Transverse colon (tissue), 4 donors: ENCODE measurements at regions not wholly inside any gene's neighbourhood (a gene's known extent, or its start where the extent isn't known, plus 50 kb on each side); places are given as distances from the start of the nearest gene placed in this dataset.

Experiments
- DNase-seq: peaks from one replicate; pipeline ENCODE4 v3.0.0-alpha.2; 2019
- H3K27ac ChIP-seq, 4 donors: fragments of 200-600 bp; sonication (generic); 2 replicates each; pipeline ENCODE4 v1.5.1; 2016 to 2018; ENCODE audit warnings: inconsistent platforms in 4 of 4
- H3K27me3 ChIP-seq: fragments of 200-600 bp; sonication (generic); 2 replicates; pipeline ENCODE4 v1.5.1; 2017; ENCODE audit warnings: inconsistent platforms
- H3K36me3 ChIP-seq, 4 donors: fragments of 200-600 bp; sonication (generic); 2 replicates each; pipeline ENCODE4 v1.5.1; 2017 to 2019; ENCODE audit warnings: inconsistent platforms in 4 of 4
- H3K4me1 ChIP-seq, 4 donors: fragments of 200-600 bp; sonication (generic); 2 replicates each; pipeline ENCODE4 v1.5.1; 2017 to 2020; ENCODE audit warnings: inconsistent platforms in 4 of 4
- H3K4me3 ChIP-seq, 4 donors: fragments of 200-600 bp; sonication (generic); 1 replicate in 1 of 4; 2 replicates in 3 of 4; pipeline versions ENCODE4 v1.5.1 to v1.6.1; 2017 to 2019; ENCODE audit warnings: inconsistent platforms in 4 of 4
- H3K9me3 ChIP-seq, 2 donors: fragments of 200-600 bp; sonication (generic); 2 replicates each; pipeline ENCODE4 v1.5.1; 2017 to 2019; ENCODE audit warnings: inconsistent platforms in 2 of 2
- EP300 ChIP-seq: sonication (generic); formaldehyde crosslinking; IDR thresholded peaks from one replicate; pipeline ENCODE4 v1.6.1; 2017; ENCODE audit warnings: antibody characterized with exemption, low read depth
- POLR2A ChIP-seq: fragments of 450-650 bp; IDR thresholded peaks from one replicate; pipeline ENCODE4 v1.6.1; 2016; ENCODE audit warnings: antibody characterized with exemption, mild to moderate bottlenecking, moderate library complexity
- POLR2AphosphoS5 ChIP-seq, 3 donors: sonication (generic); formaldehyde crosslinking; IDR thresholded peaks; one replicate each; pipeline ENCODE4 v1.6.1; 2016; ENCODE audit warnings: antibody characterized with exemption in 3 of 3
- WGBS, 2 donors: methylation state at CpG; one replicate each; pipeline ENCODE4 v1.1.5; 2018; ENCODE audit warnings: low coverage in 1 of 2; 5-methylcytosine and 5-hydroxymethylcytosine counted together
- in situ Hi-C, 4 donors: fragments of 200-750 bp; cut with MboI; loops; one replicate each; pipeline versions ENCODE4 v1.15.0 to v1.15.1; 2017; ENCODE audit warnings: low sequenced_read_pairs in 3 of 4, low pct_ligation_motif_present in 1 of 4, low pct_unique_long_range_greater_than_20kb in 1 of 4
- intact Hi-C: fragments of 100-400 bp; cut with DNase I; formaldehyde crosslinking; loops from one replicate; pipeline ENCODE4 v1.15.1; 2023; ENCODE audit warnings: low total_unique reads
- TF ChIP-seq, protein P1 (sequence below), 5 experiments: fragments of 200-600 bp in 3 of 5; fragments of 450-650 bp in 2 of 5; sonication (generic) in 3 of 5; IDR thresholded peaks; 1 replicate in 2 of 5; 2 replicates in 3 of 5; pipeline ENCODE4 v1.5.1; 2016 to 2017; ENCODE audit warnings: antibody characterized with exemption in 5 of 5, inconsistent platforms in 3 of 5, mild to moderate bottlenecking in 2 of 5, moderate library complexity in 1 of 5

DNA sequence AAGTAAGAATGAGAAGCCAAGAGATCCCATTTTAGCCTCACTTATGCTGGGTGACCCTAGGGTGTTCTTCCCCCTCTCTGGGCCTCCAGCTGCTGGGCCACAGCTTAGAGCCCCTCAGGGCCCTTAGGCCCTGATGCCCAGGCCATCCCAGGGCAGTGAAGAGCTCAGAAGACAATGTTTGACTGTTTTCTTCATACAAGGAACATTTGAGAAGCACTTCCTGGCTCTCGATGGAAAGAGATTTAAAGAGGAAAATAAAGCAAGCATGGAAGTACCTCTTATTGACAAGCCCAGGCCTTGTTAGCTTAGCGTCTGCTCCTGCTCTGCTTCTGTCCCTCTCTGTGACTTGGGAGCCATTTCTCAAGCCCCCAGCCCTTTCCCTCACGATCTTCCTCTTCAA lies 165.9 kb upstream of the SMIM23 start:
- Histone ChIP-seq H3K36me3 (no peaks in the 10 kb centered on the region), H3K4me3 (no peak overlapping the region), H3K27ac (no peak overlapping the region), H3K4me1 (no peaks in the 10 kb centered on the region), H3K9me3 (no peaks in the 10 kb centered on the region), H3K27me3 (peaks cover 12% of the 10 kb centered on the region)
- intact Hi-C loops: loop anchor here (10.0 kb wide), 1 partner anchor 1015 kb away; no protein-coding TSS in a partner anchor
- in situ Hi-C loops: no loop called here
- no peak for DNase-seq
- TF ChIP-seq, protein P1, sequence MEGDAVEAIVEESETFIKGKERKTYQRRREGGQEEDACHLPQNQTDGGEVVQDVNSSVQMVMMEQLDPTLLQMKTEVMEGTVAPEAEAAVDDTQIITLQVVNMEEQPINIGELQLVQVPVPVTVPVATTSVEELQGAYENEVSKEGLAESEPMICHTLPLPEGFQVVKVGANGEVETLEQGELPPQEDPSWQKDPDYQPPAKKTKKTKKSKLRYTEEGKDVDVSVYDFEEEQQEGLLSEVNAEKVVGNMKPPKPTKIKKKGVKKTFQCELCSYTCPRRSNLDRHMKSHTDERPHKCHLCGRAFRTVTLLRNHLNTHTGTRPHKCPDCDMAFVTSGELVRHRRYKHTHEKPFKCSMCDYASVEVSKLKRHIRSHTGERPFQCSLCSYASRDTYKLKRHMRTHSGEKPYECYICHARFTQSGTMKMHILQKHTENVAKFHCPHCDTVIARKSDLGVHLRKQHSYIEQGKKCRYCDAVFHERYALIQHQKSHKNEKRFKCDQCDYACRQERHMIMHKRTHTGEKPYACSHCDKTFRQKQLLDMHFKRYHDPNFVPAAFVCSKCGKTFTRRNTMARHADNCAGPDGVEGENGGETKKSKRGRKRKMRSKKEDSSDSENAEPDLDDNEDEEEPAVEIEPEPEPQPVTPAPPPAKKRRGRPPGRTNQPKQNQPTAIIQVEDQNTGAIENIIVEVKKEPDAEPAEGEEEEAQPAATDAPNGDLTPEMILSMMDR (IDR thresholded peaks at IDR 0.05): no peak
- TF ChIP-seq EP300: no peak
- no peak for TF ChIP-seq POLR2AphosphoS5 (IDR thresholded peaks at IDR 0.05)
- TF ChIP-seq POLR2A: no peak
- WGBS, 2 donors: 83 to 90% methylated on average over 2 to 3 of the region's 3 CpGs

DNA sequence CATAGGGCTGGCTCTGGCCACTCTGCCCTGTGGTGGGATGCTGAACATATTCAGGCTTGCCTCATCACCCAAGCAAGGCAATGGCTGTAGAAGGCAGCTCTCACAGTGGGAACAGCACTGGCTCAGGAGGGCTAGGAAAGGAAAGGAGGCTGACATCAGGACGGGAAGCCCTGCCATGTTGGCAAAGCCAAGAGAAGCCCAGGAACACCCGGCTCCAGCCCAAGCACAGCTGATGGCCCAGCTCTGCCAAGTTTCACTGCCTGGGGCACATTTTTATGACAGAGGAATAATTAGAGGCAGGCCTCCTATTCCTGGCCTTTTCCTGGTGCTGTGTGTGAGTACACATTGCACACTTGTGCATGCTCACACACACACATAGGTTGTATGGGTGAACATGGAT lies 163.6 kb upstream of the SMIM23 start:
- TF ChIP-seq, protein P1 (IDR thresholded peaks at IDR 0.05): no peak
- TF ChIP-seq POLR2A (no peak), EP300 (no peak), POLR2AphosphoS5 (IDR thresholded peaks at IDR 0.05) (no peak)
- WGBS, 2 donors: 33% methylated on average over 2 of the region's 2 CpGs; no CpG with 5 or more reads in 1 of the 2 donors
- Histone ChIP-seq H3K9me3 (no peaks in the 10 kb centered on the region), H3K36me3 (no peaks in the 10 kb centered on the region), H3K27me3 (peaks cover 6% of the 10 kb centered on the region), H3K4me3 (no peak overlapping the region), H3K4me1 (no peaks in the 10 kb centered on the region), H3K27ac (no peak overlapping the region)
- intact Hi-C loops: no loop called here
- in situ Hi-C loops: no loop called here
- DNase-seq: no peak

DNA sequence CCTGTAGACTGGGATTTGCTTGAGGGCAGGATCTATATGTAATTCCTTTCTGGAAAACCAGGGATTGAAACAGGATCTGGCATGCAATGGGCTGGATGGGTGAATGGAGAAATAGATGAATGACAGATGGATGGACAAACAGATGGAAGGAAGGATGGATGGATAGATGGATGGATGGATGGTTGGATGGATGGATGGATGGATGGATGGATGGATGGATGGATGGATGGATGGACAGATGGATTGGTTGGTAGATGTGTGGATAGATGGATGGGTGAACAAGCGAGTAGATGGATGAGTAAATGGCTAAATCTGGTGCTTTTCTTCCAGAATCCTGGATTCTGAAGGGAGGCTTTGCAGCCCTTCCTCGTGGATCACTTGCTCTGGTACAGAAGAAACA lies 162.5 kb upstream of the SMIM23 start:
- in situ Hi-C loops: no loop called here
- TF ChIP-seq POLR2A: no peak

DNA sequence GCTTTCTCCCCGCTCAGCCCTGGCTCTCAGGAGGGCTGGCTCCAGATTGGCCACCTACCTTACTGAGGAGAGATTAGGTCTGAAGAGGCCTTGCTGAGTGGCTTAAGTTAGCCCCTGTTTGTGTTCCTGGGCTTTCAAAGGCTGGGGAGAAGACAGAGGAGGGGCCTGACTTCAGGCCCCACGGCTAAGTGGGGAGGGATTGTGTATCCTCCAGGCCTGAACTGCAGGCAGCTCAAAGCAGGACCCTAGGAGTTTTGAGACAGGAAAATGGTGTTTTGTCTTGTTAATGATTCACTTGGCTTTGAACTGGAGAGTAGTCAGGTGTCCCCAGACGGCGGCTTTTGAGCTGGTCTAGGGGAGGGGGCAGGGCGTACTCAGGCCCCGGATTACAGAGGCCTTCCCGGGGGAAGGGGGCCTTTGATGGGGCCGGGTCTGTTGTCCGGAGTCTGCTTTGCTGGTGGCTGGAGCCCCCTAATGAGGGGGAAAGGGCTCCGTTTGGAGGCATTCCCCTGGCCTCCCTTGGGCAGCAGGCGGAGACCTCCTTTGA lies 162.0 kb upstream of the SMIM23 start:
- DNase-seq: no peak
- Histone ChIP-seq H3K9me3 (no peaks in the 10 kb centered on the region), H3K36me3 (no peaks in the 10 kb centered on the region), H3K27me3 (peaks cover 3% of the 10 kb centered on the region), H3K4me1 (no peaks in the 10 kb centered on the region), H3K27ac (no peak overlapping the region), H3K4me3 (no peak overlapping the region)
- TF ChIP-seq POLR2A (no peak), EP300 (no peak), POLR2AphosphoS5 (IDR thresholded peaks at IDR 0.05) (no peak)
- TF ChIP-seq, protein P1 (IDR thresholded peaks at IDR 0.05): no peak
- WGBS, 2 donors: 61% methylated on average over 11 of the region's 11 CpGs; no CpG with 5 or more reads in 1 of the 2 donors
- in situ Hi-C loops (no loop called here), intact Hi-C loops (no loop called here)

More for the DNA sequence above, 162.5 kb upstream of the SMIM23 start:
- no peaks in the 10 kb centered on the region for H3K9me3 ChIP-seq
- H3K27ac ChIP-seq: no peak overlapping the region
- WGBS, 2 donors: 47 to 78% methylated on average over 2 of the region's 2 CpGs
- no peaks in the 10 kb centered on the region for H3K4me1 ChIP-seq
- DNase-seq: no peak
- H3K4me3 ChIP-seq: no peak overlapping the region
- intact Hi-C loops: no loop called here
- no peaks in the 10 kb centered on the region for H3K27me3 ChIP-seq
- no peaks in the 10 kb centered on the region for H3K36me3 ChIP-seq

DNA sequence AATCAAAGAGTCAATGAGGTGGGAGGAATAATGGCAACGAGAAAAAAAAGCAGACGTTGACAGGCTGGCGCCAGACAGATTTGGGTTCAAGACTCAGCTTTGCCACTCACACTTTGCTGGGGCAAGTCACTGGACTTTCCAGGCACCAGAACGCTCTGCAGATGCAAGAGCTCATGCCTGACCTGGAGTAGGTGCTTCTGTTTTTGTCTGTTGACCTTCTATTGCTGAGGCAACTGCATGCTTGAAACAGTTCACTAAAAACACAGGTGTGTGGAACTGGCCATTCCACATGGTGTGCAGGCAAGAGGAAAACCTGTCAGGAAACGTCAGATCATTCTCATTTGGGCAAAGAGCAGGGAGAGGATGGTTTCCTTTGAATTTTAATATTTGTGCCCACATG lies 161.2 kb upstream of the SMIM23 start:
- no peaks in the 10 kb centered on the region for H3K9me3 ChIP-seq
- in situ Hi-C loops: no loop called here
- WGBS, 2 donors: 56 to 73% methylated on average over 5 of the region's 5 CpGs

More for the DNA sequence above, 161.2 kb upstream of the SMIM23 start:
- H3K4me1 ChIP-seq: peaks cover 0 to 2% (median 0%) of the 10 kb centered on the region in 4 donors
- H3K27ac ChIP-seq: no peak overlapping the region
- H3K4me3 ChIP-seq: no peak overlapping the region
- H3K36me3 ChIP-seq: no peaks in the 10 kb centered on the region
- TF ChIP-seq, protein P1 (IDR thresholded peaks at IDR 0.05): no peak
- TF ChIP-seq POLR2A (no peak), POLR2AphosphoS5 (IDR thresholded peaks at IDR 0.05) (no peak), EP300 (no peak)
- intact Hi-C loops: no loop called here
- no peak for DNase-seq
- H3K27me3 ChIP-seq: peaks cover 11% of the 10 kb centered on the region
